ENCODE measurements at regions not wholly inside any gene's neighbourhood (a gene's known extent, or its start where the extent isn't known, plus 50 kb on each side); places are given as distances from the start of the nearest gene placed in this dataset.

GRCh38 chr16:61323456-61323855 lies 712.8 kb downstream of the CDH8 start (continued):
- TF ChIP-seq USF1 (IDR thresholded peaks at IDR 0.05; ENCODE audit: borderline replicate concordance, extremely low read length, insufficient read depth, low read depth, low read length) (no peak), NR2C1 (IDR thresholded peaks at IDR 0.05) (no peak), MTA3 (IDR thresholded peaks at IDR 0.05; ENCODE audit: borderline replicate concordance, low read length) (no peak)

GRCh38 chr16:61320791-61321190 lies 715.4 kb downstream of the CDH8 start:
- H3K9ac ChIP-seq (ENCODE audit: control insufficient read depth, insufficient read depth, low read length), result no peak overlapping the region
- ATAC-seq, result no peak
- RAD21 ChIA-PET (ENCODE audit: unreplicated experiment), result no interaction called here
- intact Hi-C loops (cut with micrococcal nuclease; ENCODE audit: unreplicated experiment) (no loop called here), in situ Hi-C loops (cut with MboI) (no loop called here)
- H2AFZ ChIP-seq (ENCODE audit: control insufficient read depth, low read depth, low read length), result no peak overlapping the region
- H3K4me2 ChIP-seq (ENCODE audit: control insufficient read depth, insufficient read depth), result no peak overlapping the region
- BruUV-seq (replicated peaks), result no TSS peak
- H3K4me3 ChIP-seq, result no peak overlapping the region
- CTCF ChIA-PET, result no interaction called here
- no peaks in the 10 kb centered on the region for H3K36me3 ChIP-seq (ENCODE audit: control insufficient read depth in 2 of 2, insufficient read depth in 2 of 2, low read length in 1 of 2)
- H3K27ac ChIP-seq (ENCODE audit: control insufficient read depth, insufficient read depth), result no peak overlapping the region
- SMC1A ChIA-PET (ENCODE audit: uncharacterized antibody, unreplicated experiment), result no interaction called here
- POLR2A ChIA-PET, result no interaction called here
- H3K79me2 ChIP-seq (ENCODE audit: control insufficient read depth, insufficient read depth, low read length), result no peaks in the 10 kb centered on the region
- no peak for DNase-seq (ENCODE audit: low read depth, low spot score)
- no peaks in the 10 kb centered on the region for H4K20me1 ChIP-seq (ENCODE audit: control insufficient read depth, insufficient read depth)
- WGBS (ENCODE audit: insufficient coverage, insufficient replicate concordance, low lambda C conversion rate, missing lambda C conversion rate), result 0% methylated on average over 1 of the region's 1 CpG
- no peak for FAIRE-seq
- no peaks in the 10 kb centered on the region for H3K4me1 ChIP-seq (ENCODE audit: control insufficient read depth, insufficient read depth, low read length)
- H3K27me3 ChIP-seq (replicated peaks in 1 of 2; ENCODE audit: control insufficient read depth in 2 of 2, insufficient read depth in 2 of 2, low read length in 1 of 2), result no peaks in the 10 kb centered on the region
- no peaks in the 10 kb centered on the region for H3K9me3 ChIP-seq (replicated peaks; ENCODE audit: control insufficient read depth, insufficient read depth, low read length)
- TF ChIP-seq HCFC1 (IDR thresholded peaks at IDR 0.05; ENCODE audit: low read length) (no peak), NFIC (IDR thresholded peaks at IDR 0.05; ENCODE audit: low read depth, low read length) (no peak), ATF2 (IDR thresholded peaks at IDR 0.05; ENCODE audit: low read length) (no peak), MTA3 (IDR thresholded peaks at IDR 0.05; ENCODE audit: borderline replicate concordance, low read length) (no peak), ZNF687 (IDR thresholded peaks at IDR 0.05) (no peak), SKIL (IDR thresholded peaks at IDR 0.05; ENCODE audit: low read depth, poor library complexity, severe bottlenecking) (no peak), EED (IDR thresholded peaks at IDR 0.05; ENCODE audit: low read depth) (no peak), STAT3 (IDR thresholded peaks at IDR 0.05; ENCODE audit: low read depth, low read length) (no peak), PBX3 (IDR thresholded peaks at IDR 0.05; ENCODE audit: insufficient replicate concordance, low read depth, low read length) (no peak), EP300 (IDR thresholded peaks at IDR 0.05; ENCODE audit: borderline replicate concordance in 1 of 2, control insufficient read depth in 1 of 2, low read depth in 2 of 2, low read length in 2 of 2) (no peak), NR2C2 (IDR thresholded peaks at IDR 0.05; ENCODE audit: borderline replicate concordance, control insufficient read depth, insufficient read length, low read depth) (no peak)
